HG03521 (cell line): ENCODE measurements at regions not wholly inside any gene's neighbourhood (a gene's known extent, or its start where the extent isn't known, plus 50 kb on each side); places are given as distances from the start of the nearest gene placed in this dataset.
"Not testable (repeated sequence)": the region's sequence is repeated elsewhere in the genome, so short reads cannot be mapped to it uniquely, and the experiment has no call there.

Experiments used
- ATAC-seq: cut with Tn5 transposase; IDR thresholded peaks from one replicate; pipeline ENCODE4 v1.9.1; 2021; ENCODE audit warnings: mild to moderate bottlenecking, moderate library complexity; ENCODE audit not compliant: unreplicated experiment

GRCh38 chr2:153420394-153420793, 58.2 kb downstream of the RPRM start:
- ATAC-seq: no peak

- no peak for ATAC-seq
Observed at GRCh38 chr2:153417077-153417476, 61.5 kb downstream of the RPRM start.

- no peak for ATAC-seq
Observed at GRCh38 chr2:153416071-153416470, 62.5 kb downstream of the RPRM start.

DNA sequence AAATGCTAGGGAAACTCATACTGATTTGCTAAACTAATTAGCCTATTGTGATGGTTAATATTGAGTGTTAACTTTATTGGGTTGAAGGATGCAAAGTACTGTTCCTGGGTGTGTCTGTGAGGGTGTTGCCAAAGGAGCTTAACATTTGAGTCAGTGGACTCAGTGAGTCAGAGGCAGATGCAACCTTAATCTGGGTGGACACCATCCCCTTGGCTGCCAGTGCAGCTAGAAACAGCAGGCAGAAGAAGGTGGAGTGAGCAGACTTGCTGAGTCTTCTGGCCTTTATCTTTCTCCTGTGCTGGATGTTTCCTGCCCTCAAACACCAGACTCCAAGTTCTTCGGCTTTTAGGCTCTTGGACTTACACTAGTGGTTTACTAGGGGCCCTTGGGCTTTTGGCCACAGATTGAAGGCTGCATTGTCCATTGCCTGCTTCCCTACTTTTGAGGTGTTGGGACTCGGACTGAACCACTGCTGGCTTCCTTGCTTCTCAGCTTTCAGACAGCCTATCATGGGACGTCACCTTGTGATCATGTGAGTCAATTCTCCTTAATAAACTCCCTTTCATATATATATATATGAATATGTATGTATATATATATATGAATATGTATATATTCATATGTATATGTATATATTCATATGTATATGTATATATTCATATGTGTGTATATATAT, 69.7 kb downstream of the RPRM start:
- ATAC-seq: no peak

DNA sequence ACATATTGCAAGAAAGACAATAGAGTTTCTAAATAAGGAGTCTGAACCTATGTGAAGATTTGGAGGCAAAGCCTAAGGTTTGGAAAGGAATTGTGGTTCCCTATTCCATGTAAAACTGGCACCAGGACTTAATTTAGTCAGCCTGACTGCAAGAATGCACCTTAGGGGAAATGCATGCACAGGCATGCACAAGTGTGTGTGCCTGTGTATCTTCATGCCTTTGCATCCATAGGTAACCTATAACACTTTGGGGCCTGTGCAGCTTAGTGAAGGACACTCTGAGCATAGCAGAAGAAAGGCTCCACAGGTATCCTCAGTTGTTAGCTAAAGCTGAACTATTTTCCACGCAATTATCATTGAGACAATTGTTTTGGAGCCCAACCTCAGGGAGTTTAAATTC, 73.4 kb downstream of the RPRM start:
- ATAC-seq: no peak

- ATAC-seq: no peak
Observed at GRCh38 chr2:153404792-153405191, 73.8 kb downstream of the RPRM start.

DNA sequence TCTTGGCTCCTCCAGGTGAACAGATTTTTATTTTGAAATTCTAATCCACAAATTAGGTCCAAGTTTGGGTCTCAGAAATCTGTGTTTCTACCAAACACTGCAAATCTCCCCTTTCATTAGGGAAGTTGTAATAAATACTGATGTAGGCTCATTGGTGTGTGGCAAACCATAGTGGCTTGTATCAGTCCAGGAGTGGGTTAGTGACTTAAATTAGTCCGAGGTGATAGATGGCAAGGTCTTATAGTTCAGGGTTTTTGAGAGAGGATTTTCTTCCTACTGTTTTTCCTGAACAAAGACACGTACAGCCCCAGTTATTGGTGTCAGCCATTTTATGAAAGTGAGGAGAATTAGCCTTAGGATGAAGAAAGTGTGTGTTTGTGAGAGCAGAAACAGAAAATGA, 74.6 kb downstream of the RPRM start:
- ATAC-seq: no peak

DNA sequence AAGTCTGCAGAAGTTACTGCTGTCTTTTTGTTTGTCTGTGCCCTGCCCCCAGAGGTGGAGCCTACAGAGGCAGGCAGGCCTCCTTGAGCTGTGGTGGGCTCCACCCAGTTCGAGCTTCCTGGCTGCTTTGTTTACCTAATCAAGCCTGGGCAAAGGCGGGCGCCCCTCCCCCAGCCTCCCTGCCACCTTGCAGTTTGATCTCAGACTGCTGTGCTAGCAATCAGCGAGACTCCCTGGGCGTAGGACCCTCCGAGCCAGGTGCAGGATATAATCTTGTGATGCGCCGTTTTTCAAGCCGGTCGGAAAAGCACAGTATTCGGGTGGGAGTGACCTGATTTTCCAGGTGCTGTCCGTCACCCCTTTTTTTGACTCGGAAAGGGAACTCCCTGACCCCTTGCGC, 75.2 kb downstream of the RPRM start:
- ATAC-seq: not testable (repeated sequence)

GRCh38 chr2:153394686-153395085, 83.9 kb downstream of the RPRM start:
- ATAC-seq: no peak

GRCh38 chr2:153394247-153394646, 84.3 kb downstream of the RPRM start:
- no peak for ATAC-seq

GRCh38 chr2:153393518-153393917, 85.0 kb downstream of the RPRM start:
- no peak for ATAC-seq

GRCh38 chr2:153391131-153391530, 87.4 kb downstream of the RPRM start:
- no peak for ATAC-seq

DNA sequence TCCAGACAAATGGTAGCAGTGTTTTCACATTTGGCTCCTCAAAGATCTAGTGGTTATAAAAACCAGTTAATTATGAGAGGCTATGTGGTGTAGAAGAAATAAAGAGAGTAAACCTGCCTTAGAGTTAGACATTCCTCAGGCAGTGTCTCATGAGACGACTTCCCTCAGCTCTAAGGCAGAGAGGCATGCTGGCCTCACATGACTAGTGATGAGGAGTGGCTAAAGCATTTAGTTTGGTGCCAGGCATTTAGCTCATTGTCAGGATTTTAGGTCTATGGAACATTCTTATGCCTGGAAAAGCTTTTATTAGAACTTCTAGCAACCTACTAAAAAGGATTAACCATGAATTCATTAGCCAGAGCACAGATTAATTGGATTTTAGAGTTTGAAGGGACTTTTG, 90.3 kb downstream of the RPRM start:
- no peak for ATAC-seq

DNA sequence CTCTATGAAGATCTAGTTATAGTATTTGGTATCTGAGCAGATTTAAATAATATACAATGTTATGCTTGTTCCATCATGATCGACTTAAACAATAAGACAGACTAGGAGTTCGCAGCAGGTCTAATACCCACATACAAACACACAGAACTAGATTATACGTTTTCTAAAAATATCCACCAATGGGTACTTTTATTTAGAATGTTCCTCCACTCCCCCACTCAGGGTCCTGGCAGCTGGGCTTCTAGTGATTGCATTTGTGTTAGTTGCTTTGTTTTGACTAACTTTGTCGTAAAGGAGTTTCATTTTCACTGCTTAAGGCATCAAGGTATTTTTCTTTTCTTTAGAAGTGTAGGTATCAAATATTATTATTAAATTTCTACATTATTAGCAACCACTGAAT, 91.4 kb downstream of the RPRM start:
- ATAC-seq: no peak

DNA sequence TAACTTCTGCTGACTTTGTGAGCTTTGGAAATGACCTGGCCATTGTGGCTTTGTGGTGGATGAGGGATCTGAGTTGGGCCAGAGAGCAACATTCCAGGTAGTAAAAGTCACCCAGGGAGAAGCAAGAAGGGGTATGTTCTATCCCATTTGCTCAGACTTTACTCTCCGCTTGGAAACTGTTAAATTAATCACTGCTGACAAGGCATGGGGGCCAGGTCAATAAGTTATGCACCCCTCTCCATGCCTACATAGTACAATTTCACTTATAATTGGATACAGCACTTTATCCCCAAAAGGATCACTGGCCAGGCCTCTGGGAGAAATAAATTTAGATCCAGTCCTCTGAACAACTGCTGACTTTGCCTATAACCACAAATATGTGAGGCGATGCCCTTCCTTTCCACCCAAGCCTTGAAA, 92.1 kb downstream of the RPRM start:
- ATAC-seq: no peak

- ATAC-seq: no peak
Observed at GRCh38 chr2:153373510-153374279, 104.9 kb downstream of the RPRM start.

DNA sequence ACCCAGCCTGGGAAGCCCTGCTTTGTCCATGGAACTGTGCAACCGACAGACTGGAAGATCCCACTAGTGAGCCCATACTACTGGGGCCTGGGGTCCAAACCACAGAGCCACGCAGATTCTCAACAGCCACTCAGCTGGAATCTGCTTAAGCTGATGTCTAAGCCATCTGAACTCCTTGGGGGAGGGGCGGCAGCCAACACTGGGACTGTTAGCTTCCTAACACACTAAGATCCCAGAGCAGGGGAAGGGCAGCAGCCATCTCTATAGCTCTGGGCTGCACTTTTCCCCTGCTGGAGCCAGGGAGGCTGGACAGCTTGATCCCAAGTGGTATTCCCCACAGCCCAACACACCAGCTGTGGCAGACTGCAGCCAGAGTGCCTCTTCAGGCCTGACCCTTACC, 118.3 kb downstream of the RPRM start:
- no peak for ATAC-seq

DNA sequence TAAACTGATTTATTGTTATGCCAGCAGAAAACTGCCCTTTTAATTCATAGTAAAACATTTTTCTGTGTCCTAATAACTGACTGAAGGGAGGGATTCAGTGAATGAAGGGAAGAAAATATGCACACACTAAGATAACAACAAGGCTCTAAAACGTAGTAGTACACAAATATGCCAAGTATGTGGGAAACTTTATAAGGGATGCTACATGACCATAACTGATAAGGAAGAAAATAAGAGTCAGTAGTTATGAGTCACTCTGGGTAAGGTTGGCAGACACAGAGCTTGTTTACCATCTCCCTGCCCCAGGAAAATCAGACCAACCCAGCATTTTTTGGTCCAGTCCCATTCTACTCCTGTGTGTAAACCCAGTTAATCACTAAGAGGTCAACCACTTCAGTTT, 124.2 kb downstream of the RPRM start:
- ATAC-seq: no peak

DNA sequence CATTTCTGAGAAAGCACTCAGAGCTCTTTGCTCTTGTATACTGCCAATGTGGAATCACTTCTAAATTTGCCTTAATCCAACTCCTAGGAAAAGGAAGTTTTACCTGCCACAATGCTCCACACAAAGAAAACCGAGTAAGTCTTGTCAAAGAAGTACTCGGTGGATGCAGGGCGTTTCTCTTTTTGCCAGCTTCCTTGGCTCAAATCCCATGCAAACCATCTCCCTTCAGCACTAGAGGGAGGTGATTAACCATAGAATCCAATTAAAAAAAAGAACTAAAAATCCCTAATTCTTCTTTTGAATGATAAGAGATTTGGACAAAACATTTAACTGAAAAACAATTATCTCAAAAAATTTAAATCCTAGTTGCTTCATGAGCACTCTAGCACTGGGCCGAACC, 129.0 kb downstream of the RPRM start:
- ATAC-seq: no peak

DNA sequence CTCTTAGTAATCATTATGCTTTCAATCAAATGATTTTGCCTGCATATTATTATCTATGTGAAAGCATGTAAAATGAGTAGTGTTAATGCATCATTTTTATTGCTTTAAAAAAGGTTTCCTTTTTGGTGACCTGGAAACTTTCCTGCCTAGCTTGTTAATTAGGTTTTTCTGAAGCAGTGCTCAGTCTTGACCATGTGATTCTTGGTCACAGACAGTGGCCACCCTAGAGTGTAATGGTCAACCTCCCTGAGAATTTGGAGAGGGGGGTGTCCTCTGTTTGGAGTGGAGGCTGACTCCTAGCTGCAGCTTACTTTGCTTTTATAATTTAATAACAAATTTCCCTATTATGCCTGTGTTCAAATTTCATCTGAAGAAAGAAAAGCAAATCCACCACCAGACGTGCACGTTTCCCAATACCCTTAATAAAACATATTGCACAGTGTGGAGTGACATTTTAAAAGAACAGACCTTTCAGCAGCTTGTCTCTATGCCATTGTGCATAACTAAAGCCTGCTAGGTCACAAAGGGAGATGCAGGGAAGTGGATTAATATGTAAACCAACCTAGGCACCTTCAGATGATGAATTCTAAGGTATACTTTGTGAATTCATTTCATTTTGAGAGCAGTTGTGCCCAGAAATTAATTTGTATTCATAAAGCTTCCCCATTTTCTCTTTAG, 130.6 kb downstream of the RPRM start:
- ATAC-seq: no peak

DNA sequence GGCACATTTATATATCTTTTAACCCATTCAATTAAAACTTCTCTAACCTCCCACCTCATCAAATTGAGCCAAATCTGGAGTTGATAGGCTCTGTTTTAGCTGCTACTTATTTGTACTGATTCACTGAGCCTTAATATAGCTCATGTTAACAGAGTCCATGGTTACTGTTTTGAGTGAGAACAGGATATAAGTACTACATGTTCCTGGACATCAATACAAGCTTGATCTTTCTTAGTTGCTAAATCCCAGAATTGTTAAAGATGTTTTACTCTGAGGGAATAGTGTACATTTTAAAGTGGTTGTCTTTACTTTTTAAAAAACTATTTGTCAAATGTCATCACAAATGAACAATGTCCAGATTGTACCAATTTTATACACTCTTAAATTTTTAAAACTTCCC, 157.7 kb downstream of the RPRM start:
- ATAC-seq: no peak

- ATAC-seq: no peak
Observed at GRCh38 chr2:153311432-153311831, 167.1 kb downstream of the RPRM start.
